AG04450 (cell line): ENCODE measurements at regions not wholly inside any gene's neighbourhood (a gene's known extent, or its start where the extent isn't known, plus 50 kb on each side); places are given as distances from the start of the nearest gene placed in this dataset.
"Not testable (repeated sequence)": the region's sequence is repeated elsewhere in the genome, so short reads cannot be mapped to it uniquely, and the experiment has no call there.

ENCODE experiments used
- CTCF ChIA-PET: fragments of 300-600, 350-600 bp; formaldehyde crosslinking; extraction: SDS; loops from one replicate; lab custom pipeline; 2022; ENCODE audit warnings: antibody characterized with exemption, inconsistent platforms; lab: Charles Lee
- POLR2A ChIA-PET: fragments of 350-600 bp; formaldehyde crosslinking; extraction: SDS; loops from one replicate; lab custom pipeline; 2021; ENCODE audit warnings: antibody characterized with exemption, inconsistent platforms; lab: Yijun Ruan, JAX
- DNase-seq: peaks from one replicate; pipeline ENCODE4 v3.0.0-alpha.2; 2011; ENCODE audit warnings: low read depth, low spot score
- H3K27ac ChIP-seq: one replicate; pipeline ENCODE4 v1.5.1; 2012; ENCODE audit warnings: low read depth, low read length, control low read depth
- H3K27me3 ChIP-seq: one replicate; pipeline ENCODE4 v1.6.0; 2012; ENCODE audit warnings: low read length; ENCODE audit not compliant: control insufficient read depth, insufficient read depth
- H3K4me3 ChIP-seq: 2 replicates; pipeline ENCODE4 v1.5.1; 2011; ENCODE audit warnings: mild to moderate bottlenecking, low read depth, low read length, control low read depth
- H3K9me3 ChIP-seq: 2 replicates; pipeline ENCODE4 v1.5.1; 2012; ENCODE audit warnings: low read length; ENCODE audit not compliant: control insufficient read depth, insufficient read depth
- TF ChIP-seq, protein P1 (sequence below): IDR thresholded peaks from 2 replicates; pipeline ENCODE4 v1.5.1; 2011; ENCODE audit warnings: low read depth, low read length, control low read depth, inconsistent platforms

DNA sequence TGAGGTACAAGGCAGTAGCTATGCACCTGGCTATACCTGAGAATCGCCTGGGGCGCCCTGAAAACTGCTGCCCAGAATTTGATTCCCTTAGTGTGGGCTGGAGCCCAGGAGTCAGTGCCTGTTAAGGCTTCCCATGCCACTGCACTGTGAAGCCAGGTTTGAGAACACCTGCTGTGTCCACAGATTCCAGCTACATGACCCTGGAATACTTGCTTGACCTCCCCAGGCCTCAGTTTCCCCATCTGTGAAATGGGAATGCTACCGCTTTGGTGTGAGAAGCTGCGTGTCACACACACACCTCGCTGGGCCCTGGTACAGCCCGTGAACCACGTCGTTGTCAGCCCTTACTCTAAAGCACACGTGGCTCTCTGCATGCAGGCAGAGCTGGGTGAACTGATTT lies 271.0 kb downstream of the C16orf95 start:
- DNase-seq, result no peak
- ChIA-PET CTCF (interaction anchor here (1.5 to 7.5 kb wide), 3 partner anchors 16 to 482 kb away, joined by 6 to 43 read pairs (median 8); no protein-coding TSS in a partner anchor), POLR2A (no interaction called here)
- Histone ChIP-seq H3K27ac (no peak overlapping the region), H3K27me3 (peaks cover 11% of the 10 kb centered on the region), H3K9me3 (no peaks in the 10 kb centered on the region), H3K4me3 (no peak overlapping the region)
- TF ChIP-seq, protein P1, sequence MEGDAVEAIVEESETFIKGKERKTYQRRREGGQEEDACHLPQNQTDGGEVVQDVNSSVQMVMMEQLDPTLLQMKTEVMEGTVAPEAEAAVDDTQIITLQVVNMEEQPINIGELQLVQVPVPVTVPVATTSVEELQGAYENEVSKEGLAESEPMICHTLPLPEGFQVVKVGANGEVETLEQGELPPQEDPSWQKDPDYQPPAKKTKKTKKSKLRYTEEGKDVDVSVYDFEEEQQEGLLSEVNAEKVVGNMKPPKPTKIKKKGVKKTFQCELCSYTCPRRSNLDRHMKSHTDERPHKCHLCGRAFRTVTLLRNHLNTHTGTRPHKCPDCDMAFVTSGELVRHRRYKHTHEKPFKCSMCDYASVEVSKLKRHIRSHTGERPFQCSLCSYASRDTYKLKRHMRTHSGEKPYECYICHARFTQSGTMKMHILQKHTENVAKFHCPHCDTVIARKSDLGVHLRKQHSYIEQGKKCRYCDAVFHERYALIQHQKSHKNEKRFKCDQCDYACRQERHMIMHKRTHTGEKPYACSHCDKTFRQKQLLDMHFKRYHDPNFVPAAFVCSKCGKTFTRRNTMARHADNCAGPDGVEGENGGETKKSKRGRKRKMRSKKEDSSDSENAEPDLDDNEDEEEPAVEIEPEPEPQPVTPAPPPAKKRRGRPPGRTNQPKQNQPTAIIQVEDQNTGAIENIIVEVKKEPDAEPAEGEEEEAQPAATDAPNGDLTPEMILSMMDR, result no peak

DNA sequence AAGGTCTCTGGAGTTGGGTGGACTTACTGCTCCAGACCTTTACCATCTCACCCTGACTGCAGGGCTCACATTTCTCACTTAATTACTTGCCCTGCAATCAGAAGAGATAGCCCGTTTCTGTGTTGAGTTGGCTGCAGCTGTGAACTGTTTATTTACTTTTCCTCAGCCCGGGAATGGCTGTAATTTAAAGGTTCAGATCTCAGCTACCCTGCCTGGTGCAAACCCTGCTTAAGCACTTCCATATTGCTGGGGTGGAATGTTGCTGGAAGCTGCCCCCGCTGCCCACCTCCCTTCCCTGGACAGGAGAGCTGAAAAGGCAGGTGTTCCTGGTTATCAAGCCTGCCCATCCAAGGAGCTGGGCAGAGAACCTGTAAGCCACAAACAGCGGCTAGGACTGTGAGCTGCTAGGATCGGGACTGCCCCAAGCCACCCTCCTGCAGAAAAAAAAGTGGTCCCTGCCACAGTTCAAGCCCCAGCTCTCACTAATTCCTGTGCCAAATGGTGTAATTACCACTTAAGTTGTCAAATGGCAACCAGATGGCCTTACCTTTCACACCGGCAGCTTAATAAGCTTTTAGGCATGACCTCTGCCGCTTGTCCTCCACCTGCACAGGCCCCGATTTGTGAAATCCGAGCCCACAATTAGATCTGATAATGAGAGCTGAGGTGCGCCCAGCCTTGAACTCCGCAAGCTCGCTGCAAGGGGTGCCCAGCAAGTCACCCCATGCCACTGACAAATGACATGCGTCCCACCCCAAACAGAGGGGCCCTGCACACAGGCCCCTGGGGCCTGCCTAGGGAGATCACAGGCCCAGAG lies 269.8 kb downstream of the C16orf95 start:
- H3K9me3 ChIP-seq, result no peaks in the 10 kb centered on the region
- TF ChIP-seq, protein P1, result no peak
- H3K4me3 ChIP-seq, result no peak overlapping the region
- ChIA-PET POLR2A (interaction anchor here (1.2 kb wide), 1 partner anchor 11 kb away, joined by 3 read pairs; no protein-coding TSS in a partner anchor), CTCF (interaction anchor here (1.5 to 7.5 kb wide), 3 partner anchors 15 to 483 kb away, joined by 6 to 43 read pairs (median 8); no protein-coding TSS in a partner anchor)
- DNase-seq, result no peak
- H3K27me3 ChIP-seq, result peaks cover 11% of the 10 kb centered on the region
- no peak overlapping the region for H3K27ac ChIP-seq

DNA sequence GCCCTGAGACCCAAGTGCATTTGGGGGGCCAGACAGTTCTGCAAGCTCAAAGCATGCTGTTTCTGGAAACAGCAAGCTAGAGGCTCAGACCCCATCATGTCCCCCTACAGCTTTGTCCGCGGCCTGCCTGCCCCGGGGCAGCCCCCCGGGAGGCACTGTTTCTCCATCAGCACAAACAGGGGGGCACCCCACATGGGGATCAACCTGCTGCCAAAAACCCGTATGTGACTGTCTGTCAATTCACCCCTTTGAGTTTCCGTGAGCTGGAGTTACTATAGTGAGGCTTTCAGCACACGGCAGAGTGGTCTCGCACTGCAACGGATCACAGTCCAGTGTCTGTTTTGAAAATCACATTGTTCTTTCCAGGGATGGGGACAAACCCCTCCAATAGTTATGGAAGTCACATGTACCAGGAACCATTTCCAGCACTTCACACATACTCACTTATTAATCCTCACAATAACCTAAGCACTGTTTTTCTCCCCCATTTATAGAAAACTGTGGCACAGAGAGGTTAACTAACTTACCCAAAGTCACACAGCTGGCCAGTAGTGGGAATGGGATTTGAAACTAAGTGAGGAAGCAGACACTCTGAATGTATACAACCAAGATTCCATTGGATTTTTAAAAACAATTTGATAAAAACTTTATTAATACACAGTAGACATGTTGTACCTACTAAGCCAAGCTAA lies 269.0 kb downstream of the C16orf95 start:
- Histone ChIP-seq H3K4me3 (no peak overlapping the region), H3K27ac (no peak overlapping the region), H3K9me3 (peaks cover under 1% of the 10 kb centered on the region; the same call in 1 of the 2 replicates), H3K27me3 (peaks cover 9% of the 10 kb centered on the region)
- TF ChIP-seq, protein P1, result no peak
- ChIA-PET POLR2A (interaction anchor here (1.2 kb wide), 1 partner anchor 11 kb away, joined by 3 read pairs; no protein-coding TSS in a partner anchor), CTCF (interaction anchor here (2.0 to 7.5 kb wide), 2 partner anchors 14 to 31 kb away, joined by 8 to 43 read pairs; no protein-coding TSS in a partner anchor)
- DNase-seq, result no peak

DNA sequence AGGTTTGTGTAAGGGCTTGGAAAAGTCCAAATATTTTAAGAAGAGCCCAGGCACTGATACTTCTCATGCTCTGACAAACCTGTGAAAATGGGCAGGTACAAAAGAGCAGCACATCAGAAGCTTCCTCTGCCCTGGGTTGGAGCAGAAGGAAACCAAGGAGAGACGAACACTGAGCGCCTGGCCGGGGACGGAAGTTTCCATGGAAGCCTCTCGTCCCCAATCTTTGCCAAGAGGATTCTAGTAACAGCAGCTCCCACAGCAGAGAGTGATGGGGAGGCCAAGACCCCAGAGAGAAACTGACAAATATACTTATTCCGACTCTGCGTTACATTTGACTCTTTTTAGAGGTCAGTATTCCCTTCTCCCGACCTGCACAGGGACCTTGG lies 268.5 kb downstream of the C16orf95 start:
- no peak for DNase-seq
- POLR2A ChIA-PET, result no interaction called here
- Histone ChIP-seq H3K27ac (no peak overlapping the region), H3K4me3 (no peak overlapping the region), H3K9me3 (peaks cover 5% of the 10 kb centered on the region; the same call in 1 of the 2 replicates), H3K27me3 (peaks cover 9% of the 10 kb centered on the region)
- CTCF ChIA-PET, result interaction anchor here (7.5 kb wide), 1 partner anchor 14 kb away, joined by 43 read pairs; no protein-coding TSS in a partner anchor
- TF ChIP-seq, protein P1, result no peak

DNA sequence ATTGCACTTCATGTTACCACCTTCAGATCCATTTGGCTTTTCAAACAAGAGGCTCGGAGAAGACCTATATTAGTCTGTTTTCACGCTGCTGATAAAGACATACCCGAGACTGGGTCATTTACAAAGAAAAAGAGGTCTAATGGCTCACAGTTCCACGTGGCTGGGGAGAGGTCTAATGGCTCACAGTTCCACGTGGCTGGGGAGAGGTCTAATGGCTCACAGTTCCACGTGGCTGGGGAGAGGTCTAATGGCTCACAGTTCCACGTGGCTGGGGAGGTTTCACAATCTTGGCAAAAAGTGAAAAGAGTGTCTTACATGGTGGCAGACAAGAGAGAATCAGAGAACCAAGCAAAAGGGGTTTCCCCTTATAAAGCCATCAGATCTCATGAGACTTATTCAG lies 268.0 kb downstream of the C16orf95 start:
- H3K27ac ChIP-seq, H3K27me3 ChIP-seq, DNase-seq, POLR2A ChIA-PET, H3K4me3 ChIP-seq, H3K9me3 ChIP-seq: not testable (repeated sequence)
- CTCF ChIA-PET, result interaction anchor here (7.5 kb wide), 1 partner anchor 13 kb away, joined by 43 read pairs; no protein-coding TSS in a partner anchor
